HG03097 (cell line): ENCODE measurements at regions not wholly inside any gene's neighbourhood (a gene's known extent, or its start where the extent isn't known, plus 50 kb on each side); places are given as distances from the start of the nearest gene placed in this dataset.
"Not testable (repeated sequence)": the region's sequence is repeated elsewhere in the genome, so short reads cannot be mapped to it uniquely, and the experiment has no call there.

Experiments used
- ATAC-seq: cut with Tn5 transposase; IDR thresholded peaks from one replicate; pipeline ENCODE4 v1.9.1; 2021; ENCODE audit not compliant: unreplicated experiment, low FRiP score

- no peak for ATAC-seq
These were observed 109.6 kb downstream of the CTNND1 start for GRCh38 chr11:57871231-57871630.

GRCh38 chr11:57873196-57873911, 111.8 kb downstream of the CTNND1 start:
- no peak for ATAC-seq

- no peak for ATAC-seq
These were observed 113.4 kb downstream of the CTNND1 start for GRCh38 chr11:57874981-57875380.

GRCh38 chr11:57881647-57882046, 120.0 kb downstream of the CTNND1 start:
- no peak for ATAC-seq

- no peak for ATAC-seq
These were observed 122.0 kb downstream of the CTNND1 start for GRCh38 chr11:57883630-57884029.

- ATAC-seq, result no peak
These were observed 123.9 kb downstream of the CTNND1 start for GRCh38 chr11:57885298-57886050.

- no peak for ATAC-seq
These were observed 126.8 kb downstream of the CTNND1 start for GRCh38 chr11:57888386-57888785.

GRCh38 chr11:57890521-57890920, 128.9 kb downstream of the CTNND1 start:
- no peak for ATAC-seq

GRCh38 chr11:57893200-57893599, 130.5 kb upstream of the OR9Q1 start:
- ATAC-seq, result not testable (repeated sequence)

- no peak for ATAC-seq
These were observed 127.1 kb upstream of the OR9Q1 start for GRCh38 chr11:57896361-57897145.

- ATAC-seq, result no peak
These were observed 124.3 kb upstream of the OR9Q1 start for GRCh38 chr11:57899378-57899777.

- ATAC-seq, result no peak
These were observed 123.4 kb upstream of the OR9Q1 start for GRCh38 chr11:57900320-57900719.

- no peak for ATAC-seq
These were observed 122.4 kb upstream of the OR9Q1 start for GRCh38 chr11:57901278-57901677.

- no peak for ATAC-seq
These were observed 121.9 kb upstream of the OR9Q1 start for GRCh38 chr11:57901756-57902155.

GRCh38 chr11:57903011-57903410, 120.7 kb upstream of the OR9Q1 start:
- no peak for ATAC-seq

GRCh38 chr11:57903441-57904123, 120.1 kb upstream of the OR9Q1 start:
- peak; percentile 89 for ATAC-seq

GRCh38 chr11:57904376-57904775, 119.3 kb upstream of the OR9Q1 start:
- no peak for ATAC-seq

- no peak for ATAC-seq
These were observed 118.2 kb upstream of the OR9Q1 start for GRCh38 chr11:57905439-57905838.

GRCh38 chr11:57908399-57908798, 115.3 kb upstream of the OR9Q1 start:
- ATAC-seq, result not testable (repeated sequence)

- ATAC-seq, result not testable (repeated sequence)
These were observed 112.2 kb upstream of the OR9Q1 start for GRCh38 chr11:57911522-57911921.
